Ascending aorta (tissue), 2 donors: ENCODE measurements at regions not wholly inside any gene's neighbourhood (a gene's known extent, or its start where the extent isn't known, plus 50 kb on each side); places are given as distances from the start of the nearest gene placed in this dataset.

Source experiments
- DNase-seq, 2 donors: peaks; one replicate each; pipeline ENCODE4 v3.0.0-alpha.2; 2019; ENCODE audit warnings: low spot score in 2 of 2
- H3K27ac ChIP-seq, 2 donors: fragments of 200-600 bp; sonication (generic); one replicate each; pipeline ENCODE4 v1.5.1; 2016 to 2017; ENCODE audit warnings: mild to moderate bottlenecking in 1 of 2
- H3K27me3 ChIP-seq: fragments of 200-600 bp; sonication (generic); one replicate; pipeline ENCODE4 v1.5.1; 2017
- H3K36me3 ChIP-seq, 2 donors: fragments of 200-600 bp; sonication (generic); one replicate each; pipeline ENCODE4 v1.5.1; 2016
- H3K4me1 ChIP-seq, 2 donors: fragments of 200-600 bp; sonication (generic); one replicate each; pipeline ENCODE4 v1.5.1; 2016 to 2017; ENCODE audit warnings: mild to moderate bottlenecking in 1 of 2
- H3K4me3 ChIP-seq, 2 donors: fragments of 200-600 bp; sonication (generic); one replicate each; pipeline ENCODE4 v1.5.1; 2016 to 2017; ENCODE audit warnings: mild to moderate bottlenecking in 1 of 2
- H3K9me3 ChIP-seq, 2 donors: fragments of 200-600 bp; sonication (generic); one replicate each; pipeline ENCODE4 v1.5.1; 2016
- intact Hi-C: fragments of 100-400 bp; cut with DNase I; formaldehyde crosslinking; loops from one replicate; pipeline ENCODE4 v1.15.1; 2023
- TF ChIP-seq, protein P1 (sequence below), 3 experiments: fragments of 200-600 bp in 2 of 3; fragments of 450-650 bp in 1 of 3; sonication (generic) in 2 of 3; IDR thresholded peaks; one replicate each; pipeline ENCODE4 v1.5.1; 2016 to 2019; ENCODE audit warnings: antibody characterized with exemption in 3 of 3, mild to moderate bottlenecking in 1 of 3, moderate library complexity in 1 of 3

DNA sequence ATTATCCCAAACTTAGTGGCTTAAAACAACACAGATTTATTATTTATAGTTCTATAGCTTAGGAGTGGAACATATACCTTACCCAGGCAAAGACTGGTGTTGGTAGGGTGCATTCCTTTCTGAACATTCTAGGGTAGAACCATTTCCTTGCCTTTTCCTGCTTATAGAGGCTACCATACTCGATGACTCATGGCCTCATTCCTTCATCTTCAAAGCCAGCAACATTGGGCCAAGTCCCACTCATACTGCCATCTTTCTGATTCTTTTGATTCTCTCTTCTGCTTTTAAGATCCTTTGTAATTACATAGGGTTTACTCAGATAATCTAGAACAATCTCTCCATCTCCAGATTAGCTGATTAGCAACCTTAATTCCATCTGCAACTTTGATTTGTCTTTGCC, 452.7 kb upstream of the KLF4 start:
- no peak for DNase-seq
- H3K27me3 ChIP-seq = no peaks in the 10 kb centered on the region
- TF ChIP-seq, protein P1, sequence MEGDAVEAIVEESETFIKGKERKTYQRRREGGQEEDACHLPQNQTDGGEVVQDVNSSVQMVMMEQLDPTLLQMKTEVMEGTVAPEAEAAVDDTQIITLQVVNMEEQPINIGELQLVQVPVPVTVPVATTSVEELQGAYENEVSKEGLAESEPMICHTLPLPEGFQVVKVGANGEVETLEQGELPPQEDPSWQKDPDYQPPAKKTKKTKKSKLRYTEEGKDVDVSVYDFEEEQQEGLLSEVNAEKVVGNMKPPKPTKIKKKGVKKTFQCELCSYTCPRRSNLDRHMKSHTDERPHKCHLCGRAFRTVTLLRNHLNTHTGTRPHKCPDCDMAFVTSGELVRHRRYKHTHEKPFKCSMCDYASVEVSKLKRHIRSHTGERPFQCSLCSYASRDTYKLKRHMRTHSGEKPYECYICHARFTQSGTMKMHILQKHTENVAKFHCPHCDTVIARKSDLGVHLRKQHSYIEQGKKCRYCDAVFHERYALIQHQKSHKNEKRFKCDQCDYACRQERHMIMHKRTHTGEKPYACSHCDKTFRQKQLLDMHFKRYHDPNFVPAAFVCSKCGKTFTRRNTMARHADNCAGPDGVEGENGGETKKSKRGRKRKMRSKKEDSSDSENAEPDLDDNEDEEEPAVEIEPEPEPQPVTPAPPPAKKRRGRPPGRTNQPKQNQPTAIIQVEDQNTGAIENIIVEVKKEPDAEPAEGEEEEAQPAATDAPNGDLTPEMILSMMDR (IDR thresholded peaks at IDR 0.05) = no peak
- H3K36me3 ChIP-seq = no peaks in the 10 kb centered on the region
- intact Hi-C loops = no loop called here
- H3K27ac ChIP-seq = no peak overlapping the region
- H3K4me1 ChIP-seq = no peaks in the 10 kb centered on the region
- no peaks in the 10 kb centered on the region for H3K9me3 ChIP-seq
- H3K4me3 ChIP-seq = no peak overlapping the region

DNA sequence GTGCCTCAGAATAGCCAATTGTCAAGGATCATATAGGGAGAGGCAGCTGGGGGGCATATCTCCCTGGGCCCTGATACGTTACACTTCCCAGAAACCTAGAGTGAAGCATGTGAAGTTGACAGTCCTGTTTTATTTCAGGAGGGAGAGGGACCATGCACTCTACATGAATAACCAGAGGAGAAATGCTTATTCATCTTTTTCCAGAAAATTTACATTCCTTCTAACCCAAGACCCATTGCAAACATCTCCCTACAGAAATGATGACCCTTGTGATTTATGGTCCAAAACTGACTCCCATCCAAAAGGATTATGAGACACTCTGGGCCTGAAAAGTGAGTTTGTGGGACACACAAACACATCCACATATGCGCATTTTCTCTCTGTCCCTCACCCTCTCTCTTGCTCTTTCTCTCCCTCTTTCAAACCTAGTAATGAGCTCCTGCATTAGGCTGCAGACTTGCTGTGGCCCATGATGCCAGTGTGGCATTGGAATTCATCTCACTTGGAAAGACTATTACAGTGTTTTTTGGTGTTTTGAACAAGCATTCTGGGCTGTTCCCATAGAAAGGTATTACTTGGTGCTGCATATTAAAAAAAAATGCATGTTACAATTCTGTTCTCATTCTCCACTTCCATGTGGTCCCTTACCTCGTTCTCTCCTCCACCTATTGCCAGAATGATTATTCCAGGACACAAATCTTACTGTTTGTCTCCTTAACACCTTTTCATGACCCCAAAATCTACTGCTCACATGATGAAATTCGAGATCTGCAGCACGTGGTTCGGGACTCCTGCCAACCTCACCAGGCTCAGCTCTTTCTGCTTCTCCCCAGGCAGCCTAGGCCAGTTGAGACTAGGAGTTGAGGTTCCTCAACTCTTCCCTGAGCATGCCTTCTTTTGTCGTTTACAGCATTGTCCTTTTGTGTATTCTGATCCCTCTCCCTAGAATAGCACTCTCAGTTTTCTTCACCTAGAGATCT, 451.3 kb upstream of the KLF4 start:
- intact Hi-C loops = no loop called here
- H3K9me3 ChIP-seq = no peaks in the 10 kb centered on the region

DNA sequence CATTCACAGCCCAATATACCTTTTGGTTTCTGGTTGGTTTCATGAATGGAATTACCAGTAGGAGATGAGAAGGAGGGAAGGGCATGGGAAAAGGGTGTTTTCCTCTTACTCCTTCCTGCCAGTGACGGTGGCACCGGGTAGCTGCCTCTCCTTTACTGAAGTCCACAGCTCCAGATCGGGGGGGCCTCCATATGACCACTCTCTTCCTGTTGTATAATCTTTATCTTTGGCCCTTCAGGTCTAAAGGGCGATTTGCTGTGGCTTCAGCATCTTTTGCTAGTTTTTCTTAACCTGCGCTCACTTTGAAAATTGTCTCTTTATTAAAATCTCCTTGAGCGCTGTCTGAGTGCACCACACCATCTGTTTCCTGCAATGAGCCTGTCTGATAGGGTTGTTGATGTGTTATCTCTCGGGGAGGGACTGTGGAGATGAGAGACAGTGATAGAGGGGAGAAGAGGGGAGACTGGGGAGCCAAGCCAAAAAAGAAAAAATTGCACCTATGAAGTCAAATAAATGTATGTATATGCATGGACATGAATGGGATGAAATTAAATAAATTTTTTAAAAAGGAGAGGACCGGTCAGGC, 449.3 kb upstream of the KLF4 start:
- Histone ChIP-seq H3K4me3 (no peak overlapping the region), H3K27ac (no peak overlapping the region), H3K36me3 (no peaks in the 10 kb centered on the region), H3K27me3 (no peaks in the 10 kb centered on the region), H3K4me1 (no peaks in the 10 kb centered on the region), H3K9me3 (no peaks in the 10 kb centered on the region)
- intact Hi-C loops = no loop called here
- no peak for DNase-seq
- TF ChIP-seq, protein P1 (IDR thresholded peaks at IDR 0.05) = no peak

More for the DNA sequence above, 451.3 kb upstream of the KLF4 start:
- Histone ChIP-seq H3K4me1 (no peaks in the 10 kb centered on the region), H3K36me3 (no peaks in the 10 kb centered on the region), H3K27ac (no peak overlapping the region), H3K27me3 (no peaks in the 10 kb centered on the region), H3K4me3 (no peak overlapping the region)
- DNase-seq = no peak
- TF ChIP-seq, protein P1 (IDR thresholded peaks at IDR 0.05) = no peak

DNA sequence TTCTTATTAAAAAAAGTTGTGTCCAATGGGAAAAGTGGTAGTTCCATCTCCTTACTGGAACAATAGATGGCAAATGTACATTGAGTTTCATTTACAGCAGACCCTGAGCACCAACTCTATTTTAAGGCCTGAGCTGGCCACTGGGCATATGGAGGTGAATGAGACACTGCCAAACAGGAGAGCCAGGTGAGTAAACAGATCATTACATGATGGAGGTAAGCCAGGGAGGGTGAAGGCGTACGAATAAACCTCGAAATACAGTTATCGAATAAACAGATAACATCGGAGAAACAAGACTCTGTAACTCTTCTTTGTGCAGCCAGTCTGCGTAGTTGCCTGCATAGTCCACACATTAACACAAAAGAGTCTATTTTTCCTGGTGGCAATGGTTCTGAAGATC, 446.4 kb upstream of the KLF4 start:
- no peaks in the 10 kb centered on the region for H3K27me3 ChIP-seq
- H3K4me3 ChIP-seq = no peak overlapping the region
- DNase-seq = no peak
- no peaks in the 10 kb centered on the region for H3K9me3 ChIP-seq
- H3K27ac ChIP-seq = no peak overlapping the region
- intact Hi-C loops = no loop called here
- no peaks in the 10 kb centered on the region for H3K4me1 ChIP-seq
- TF ChIP-seq, protein P1 (IDR thresholded peaks at IDR 0.05) = no peak
- H3K36me3 ChIP-seq = no peaks in the 10 kb centered on the region

DNA sequence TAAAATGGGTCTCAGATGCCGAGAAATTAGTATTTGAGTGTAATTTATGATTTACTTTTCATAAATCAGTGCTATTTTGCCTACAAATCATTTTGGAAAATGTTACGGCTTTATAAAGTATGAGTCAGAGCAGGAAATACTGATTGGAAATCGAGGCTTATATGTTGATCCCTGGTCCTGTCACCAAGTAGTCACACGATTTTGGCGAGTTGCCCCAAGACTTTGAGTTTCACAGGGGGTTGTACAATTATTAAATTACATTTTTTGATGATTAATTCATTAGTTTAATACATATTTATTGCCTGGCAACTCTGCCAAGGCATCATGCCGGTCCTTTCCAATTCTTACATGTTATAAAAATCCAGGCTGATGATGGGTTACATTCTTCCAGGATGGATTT, 443.9 kb upstream of the KLF4 start:
- Histone ChIP-seq H3K9me3 (no peaks in the 10 kb centered on the region), H3K27ac (no peak overlapping the region), H3K36me3 (no peaks in the 10 kb centered on the region), H3K4me1 (no peaks in the 10 kb centered on the region), H3K4me3 (no peak overlapping the region), H3K27me3 (no peaks in the 10 kb centered on the region)
- TF ChIP-seq, protein P1 (IDR thresholded peaks at IDR 0.05) = no peak
- no peak for DNase-seq
- intact Hi-C loops = no loop called here
